Sigmoid colon (tissue), 4 donors: ENCODE measurements at regions not wholly inside any gene's neighbourhood (a gene's known extent, or its start where the extent isn't known, plus 50 kb on each side); places are given as distances from the start of the nearest gene placed in this dataset.

Experiments
- EP300 ChIP-seq, 4 donors: sonication (generic); formaldehyde crosslinking; IDR thresholded peaks; one replicate each; pipeline ENCODE4 v1.6.1; 2017; ENCODE audit warnings: antibody characterized with exemption in 4 of 4
- POLR2AphosphoS5 ChIP-seq, 4 donors: sonication (generic); formaldehyde crosslinking; IDR thresholded peaks; one replicate each; pipeline ENCODE4 v1.6.1; 2017; ENCODE audit warnings: antibody characterized with exemption in 4 of 4

GRCh38 chr11:130694488-130695045, 221.7 kb downstream of the SNX19 start:
- no peak for TF ChIP-seq POLR2AphosphoS5 (IDR thresholded peaks at IDR 0.05)
- TF ChIP-seq EP300 (IDR thresholded peaks at IDR 0.05): no peak
